Ovary (tissue), 3 donors: ENCODE measurements at regions not wholly inside any gene's neighbourhood (a gene's known extent, or its start where the extent isn't known, plus 50 kb on each side); places are given as distances from the start of the nearest gene placed in this dataset.

Source experiments
- CTCF ChIP-seq, 3 donors: fragments of 450-650 bp in 2 of 3; fragments of 200-600 bp in 1 of 3; IDR thresholded peaks; one replicate each; pipeline versions ENCODE4 v1.5.1 to v1.8.0; 2016 to 2022; ENCODE audit warnings: antibody characterized with exemption in 3 of 3, mild to moderate bottlenecking in 1 of 3
- POLR2A ChIP-seq: fragments of 450-650 bp; IDR thresholded peaks from one replicate; pipeline ENCODE4 v1.6.1; 2017; ENCODE audit warnings: antibody characterized with exemption, mild to moderate bottlenecking, moderate library complexity
- donor health status: DM: no; HTN: no; CAD: no.

DNA sequence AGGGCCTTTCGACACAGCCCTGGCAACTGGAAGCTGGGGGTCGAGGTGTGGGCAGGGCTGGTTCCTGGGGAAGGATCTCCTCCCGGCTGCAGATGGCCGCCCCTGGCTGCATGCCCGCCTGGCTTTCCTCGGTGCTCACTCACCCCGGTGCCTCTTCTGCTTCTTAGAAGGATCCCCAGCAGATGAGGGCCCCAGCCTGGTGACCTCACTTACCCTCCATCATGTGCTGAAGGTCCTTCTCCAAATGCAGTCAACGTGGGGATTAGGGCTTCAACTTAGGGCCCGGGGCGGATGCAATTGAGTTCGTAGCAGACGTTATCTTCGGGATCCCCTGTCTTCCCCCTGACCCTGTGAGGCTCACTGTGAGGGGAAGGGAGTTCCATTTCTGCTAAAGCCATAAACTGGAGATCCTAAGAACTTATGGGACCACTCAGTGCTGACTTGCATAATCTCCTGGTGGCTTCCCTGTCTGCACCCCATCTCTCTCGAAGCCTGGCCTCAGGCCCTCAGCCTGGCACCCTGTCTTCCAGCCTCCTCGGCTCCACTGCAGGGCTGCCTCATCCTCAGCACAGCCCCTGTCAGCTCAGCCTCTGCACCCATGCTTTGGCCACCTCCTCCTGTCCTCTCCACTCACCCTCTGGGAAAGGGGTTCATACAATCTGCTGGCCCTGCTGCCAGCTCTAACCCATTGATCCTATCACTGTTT is 92.6 kb downstream of the THBS2 start:
- no peak for TF ChIP-seq POLR2A
- TF ChIP-seq CTCF (IDR thresholded peaks at IDR 0.05) = no peak
